SH-SY5Y (cell line): ENCODE measurements at regions not wholly inside any gene's neighbourhood (a gene's known extent, or its start where the extent isn't known, plus 50 kb on each side); places are given as distances from the start of the nearest gene placed in this dataset.

Source experiments
- GATA2 ChIP-seq: IDR thresholded peaks from 2 replicates; pipeline ENCODE4 v1.6.1; 2011; ENCODE audit warnings: mild to moderate bottlenecking, low read depth, low read length
- GATA3 ChIP-seq: IDR thresholded peaks from 2 replicates; pipeline ENCODE4 v1.6.1; 2011; ENCODE audit warnings: low read depth, mild to moderate bottlenecking, low read length, moderate library complexity

DNA sequence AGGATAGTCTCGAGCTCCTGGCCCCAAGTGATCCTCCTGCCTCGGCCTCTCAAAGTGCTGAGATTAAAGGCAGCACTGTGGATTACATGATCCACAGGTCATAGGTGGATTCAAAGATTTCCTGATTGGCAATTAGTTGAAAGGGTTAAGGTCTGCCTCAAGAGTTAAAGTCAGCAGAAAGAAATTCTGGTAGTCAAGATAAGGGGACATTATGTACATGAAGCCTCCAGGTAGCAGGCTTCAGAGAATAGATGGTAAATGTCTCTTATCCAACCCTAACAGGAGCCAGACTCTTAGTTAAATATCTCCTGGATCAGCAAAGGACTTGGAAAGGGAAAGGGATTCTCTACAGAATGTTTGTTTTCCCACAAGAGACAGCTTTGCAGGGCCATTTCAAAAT is 93.7 kb downstream of the SKIDA1 start:
- no peak for TF ChIP-seq GATA3
- no peak for TF ChIP-seq GATA2
